Astrocyte (in vitro differentiated cells and primary cell): ENCODE measurements at regions not wholly inside any gene's neighbourhood (a gene's known extent, or its start where the extent isn't known, plus 50 kb on each side); places are given as distances from the start of the nearest gene placed in this dataset.

ENCODE experiments used
- CTCF ChIP-seq: IDR thresholded peaks from 2 replicates; pipeline ENCODE4 v1.5.1; 2011; ENCODE audit warnings: low read depth, mild to moderate bottlenecking, inconsistent platforms, low read length, moderate library complexity; ENCODE audit not compliant: insufficient read depth
- EZH2 ChIP-seq: IDR thresholded peaks from 2 replicates; pipeline ENCODE4 v1.6.1; 2012; ENCODE audit warnings: mild to moderate bottlenecking, low read length, inconsistent platforms; ENCODE audit not compliant: insufficient read depth

- TF ChIP-seq CTCF (no peak), EZH2 (no peak)
These were observed 246.5 kb upstream of the TMTC4 start for GRCh38 chr13:100921139-100921538.
